HepG2 (cell line): ENCODE measurements at regions not wholly inside any gene's neighbourhood (a gene's known extent, or its start where the extent isn't known, plus 50 kb on each side); places are given as distances from the start of the nearest gene placed in this dataset.

Experiments used
- ATAC-seq: fragments of 200-7000 bp; cut with Tn5 transposase; 3 replicates; pipeline ENCODE4 v1.9.1; 2020; ENCODE audit warnings: mild to moderate bottlenecking, moderate library complexity
- BruUV-seq: library from RNA; stranded (reverse); fragments of 400-500 nt; replicated peaks from 2 replicates; lab custom pipeline; 2021; lab: Mats Ljungman, UMichigan
- CTCF ChIA-PET: fragments of 300-600 bp; formaldehyde crosslinking; extraction: SDS; loops from one replicate; lab custom pipeline; 2021; ENCODE audit warnings: low total read pairs, inconsistent platforms, low intra/inter-chr PET ratio; lab: Yijun Ruan, JAX
- POLR2A ChIA-PET: fragments of 350-600 bp; sonication (Branson Sonifier 250); formaldehyde crosslinking; loops from one replicate; lab custom pipeline; 2020; ENCODE audit warnings: antibody characterized with exemption, inconsistent platforms; lab: Yijun Ruan, JAX
- DNase-seq: peaks from one replicate; pipeline ENCODE4 v3.0.0-alpha.2; 2015; ENCODE audit warnings: low spot score
- FAIRE-seq: peaks from 3 replicates; lab custom pipeline; 2011; peaks lifted over from hg19 to GRCh38; lab: Jason Lieb, UNC
- H2AFZ ChIP-seq: one replicate; pipeline ENCODE4 v1.6.1; 2011; ENCODE audit warnings: low read length, inconsistent platforms
- H3K27ac ChIP-seq: fragments of 300-600 bp; 3 replicates; pipeline ENCODE4 v1.8.0; 2011; ENCODE audit warnings: mixed run types, mild to moderate bottlenecking, mixed read lengths, low read length, inconsistent platforms; ENCODE audit not compliant: insufficient read depth; ENCODE audit errors: extremely low read length
- H3K27me3 ChIP-seq, 2 experiments: fragments of 200-600 bp in 1 of 2; 2 replicates in 1 of 2; 3 replicates in 1 of 2; pipeline versions ENCODE4 v1.6.0 to v1.8.0; 2011; ENCODE audit warnings: low read length in 2 of 2, mild to moderate bottlenecking in 2 of 2, moderate library complexity in 2 of 2, inconsistent platforms in 1 of 2; ENCODE audit not compliant: insufficient read depth in 2 of 2, control insufficient read depth in 1 of 2
- H3K36me3 ChIP-seq, 2 experiments: fragments of 200-600 bp in 1 of 2; replicated peaks in 1 of 2; 2 replicates in 1 of 2; 3 replicates in 1 of 2; pipeline versions ENCODE4 v1.5.1 to v1.8.0; 2011; ENCODE audit warnings: low read length in 2 of 2, inconsistent platforms in 1 of 2; ENCODE audit not compliant: insufficient read depth in 2 of 2, control insufficient read depth in 1 of 2
- H3K4me1 ChIP-seq: 2 replicates; pipeline ENCODE4 v1.5.1; 2012; ENCODE audit warnings: low read length, inconsistent platforms; ENCODE audit not compliant: insufficient read depth
- H3K4me2 ChIP-seq: 2 replicates; pipeline ENCODE4 v1.6.0; 2011; ENCODE audit warnings: low read depth, low read length, inconsistent platforms
- H3K4me3 ChIP-seq, 3 experiments: fragments of 200-600 bp in 1 of 3; sonication (generic), shearing (Covaris generic) in 1 of 3; replicated peaks in 1 of 3; 2 replicates each; pipeline ENCODE4 v1.5.1; 2011 to 2016; ENCODE audit warnings: low read length in 3 of 3, inconsistent platforms in 2 of 3, low read depth in 2 of 3, mild to moderate bottlenecking in 2 of 3, control low read depth in 1 of 3, mixed read lengths in 1 of 3; ENCODE audit not compliant: insufficient read depth in 1 of 3
- H3K79me2 ChIP-seq: one replicate; pipeline ENCODE4 v1.6.1; 2011; ENCODE audit warnings: low read length, inconsistent platforms; ENCODE audit not compliant: insufficient read depth
- H3K9ac ChIP-seq: 2 replicates; pipeline ENCODE4 v1.6.0; 2011; ENCODE audit warnings: mild to moderate bottlenecking, low read depth, low read length, inconsistent platforms; ENCODE audit not compliant: insufficient read depth
- H3K9me3 ChIP-seq: 2 replicates; pipeline ENCODE4 v1.5.1; 2012; ENCODE audit warnings: mild to moderate bottlenecking, low read length
- H4K20me1 ChIP-seq: 2 replicates; pipeline ENCODE4 v1.6.0; 2011; ENCODE audit warnings: inconsistent platforms, mild to moderate bottlenecking, low read length, moderate library complexity; ENCODE audit not compliant: insufficient read depth
- NFRKB ChIP-seq: fragments of 450-650 bp; IDR thresholded peaks from 2 replicates; pipeline ENCODE4 v1.6.1; 2017
- SP4 ChIP-seq: sonication (generic); formaldehyde crosslinking; IDR thresholded peaks from 2 replicates; pipeline ENCODE4 v1.8.1; 2023; ENCODE audit warnings: mild to moderate bottlenecking, missing genetic modification reagents
- ZBTB3 ChIP-seq: sonication (generic); formaldehyde crosslinking; IDR thresholded peaks from 2 replicates; pipeline ENCODE4 v1.4.0; 2020; ENCODE audit warnings: low read depth, mild to moderate bottlenecking, moderate library complexity, missing genetic modification reagents, borderline replicate concordance
- ZFP62 ChIP-seq: sonication (generic); formaldehyde crosslinking; IDR thresholded peaks from 2 replicates; pipeline ENCODE4 v1.4.0; 2020; ENCODE audit warnings: missing genetic modification reagents
- ZNF281 ChIP-seq: sonication (generic); formaldehyde crosslinking; IDR thresholded peaks from 2 replicates; pipeline ENCODE4 v1.4.0; 2020; ENCODE audit warnings: missing genetic modification reagents, borderline replicate concordance
- ZNF703 ChIP-seq: sonication (generic); formaldehyde crosslinking; IDR thresholded peaks from 2 replicates; pipeline ENCODE4 v1.5.1; 2020; ENCODE audit warnings: missing genetic modification reagents, mild to moderate bottlenecking, moderate library complexity, borderline replicate concordance
- ZNF839 ChIP-seq: sonication (generic); formaldehyde crosslinking; IDR thresholded peaks from 2 replicates; pipeline ENCODE4 v1.4.0; 2020; ENCODE audit warnings: missing genetic modification reagents, mild to moderate bottlenecking, borderline replicate concordance
- ZXDC ChIP-seq: sonication (generic); formaldehyde crosslinking; IDR thresholded peaks from 2 replicates; pipeline ENCODE4 v1.5.0; 2020; ENCODE audit warnings: mild to moderate bottlenecking, missing genetic modification reagents
- WGBS: methylation state at CpG from one replicate; pipeline ENCODE4 v1.1.6; 2017; ENCODE audit warnings: low lambda C conversion rate; 5-methylcytosine and 5-hydroxymethylcytosine counted together
- in situ Hi-C: cut with HindIII; loops from 2 replicates; pipeline ENCODE4 v1.10.0; 2017; ENCODE audit warnings: low pct_unique_long_range_greater_than_20kb; ENCODE audit not compliant: extremely low pct_ligation_motif_present
- intact Hi-C: fragments of 100-400 bp; cut with micrococcal nuclease; formaldehyde crosslinking; loops from one replicate; pipeline ENCODE4 v1.10.0; 2022; ENCODE audit not compliant: unreplicated experiment
- TF ChIP-seq, protein P1 (sequence below): sonication (generic); formaldehyde crosslinking; IDR thresholded peaks from 2 replicates; pipeline ENCODE4 v1.4.0; 2020; ENCODE audit warnings: missing genetic modification reagents, mild to moderate bottlenecking, borderline replicate concordance
- TF ChIP-seq, protein P2 (sequence below): sonication (generic); formaldehyde crosslinking; IDR thresholded peaks from 2 replicates; pipeline ENCODE4 v1.5.0; 2020; ENCODE audit warnings: missing genetic modification reagents, mild to moderate bottlenecking, borderline replicate concordance

DNA sequence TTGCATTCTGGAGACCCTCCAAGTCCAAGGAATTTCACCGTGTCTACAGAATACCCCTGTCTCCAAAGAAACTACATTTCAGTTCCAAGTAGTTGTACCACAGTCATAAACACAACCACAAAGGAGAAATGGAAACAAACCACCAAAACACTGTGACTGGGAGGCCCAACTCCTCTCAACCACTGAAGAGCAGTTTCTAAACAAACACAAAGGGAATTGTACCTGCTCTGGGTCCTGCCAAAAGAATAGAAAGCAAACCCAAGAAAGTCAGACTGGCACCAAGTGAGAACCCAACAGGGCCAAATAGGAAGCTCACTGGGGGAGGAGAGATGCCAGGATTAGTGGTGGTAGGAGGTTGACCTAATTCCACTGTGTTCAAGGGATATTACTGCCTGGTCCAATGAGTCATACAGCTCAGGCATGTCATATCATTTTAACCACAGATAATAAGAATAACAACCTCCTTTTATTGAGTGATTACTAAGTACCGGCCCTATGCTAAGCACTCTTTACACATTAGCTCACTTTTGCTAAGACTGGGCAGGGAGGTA lies 123.9 kb upstream of the PPP2R5A start:
- POLR2A ChIA-PET: no interaction called here
- Histone ChIP-seq H3K79me2 (no peaks in the 10 kb centered on the region), H3K4me2 (no peak overlapping the region), H3K4me3 (no peak overlapping the region), H3K36me3 (no peaks in the 10 kb centered on the region), H4K20me1 (no peaks in the 10 kb centered on the region), H2AFZ (no peak overlapping the region), H3K9ac (no peak overlapping the region), H3K27ac (no peak overlapping the region), H3K9me3 (no peaks in the 10 kb centered on the region), H3K4me1 (peaks cover 22% of the 10 kb centered on the region), H3K27me3 (no peaks in the 10 kb centered on the region)
- in situ Hi-C loops (no loop called here), intact Hi-C loops (no loop called here)
- WGBS: 63% methylated on average over 2 of the region's 2 CpGs
- no TSS peak for BruUV-seq
- DNase-seq (no peak), FAIRE-seq (no peak), ATAC-seq (no peak)
- CTCF ChIA-PET: no interaction called here
- TF ChIP-seq ZNF703 (CRISPR knock-in tag): no peak
- no peak for TF ChIP-seq ZXDC (CRISPR knock-in tag)
- TF ChIP-seq ZNF839 (CRISPR knock-in tag): no peak
- TF ChIP-seq NFRKB: no peak
- TF ChIP-seq SP4 (CRISPR knock-in tag): no peak
- TF ChIP-seq, protein P1, sequence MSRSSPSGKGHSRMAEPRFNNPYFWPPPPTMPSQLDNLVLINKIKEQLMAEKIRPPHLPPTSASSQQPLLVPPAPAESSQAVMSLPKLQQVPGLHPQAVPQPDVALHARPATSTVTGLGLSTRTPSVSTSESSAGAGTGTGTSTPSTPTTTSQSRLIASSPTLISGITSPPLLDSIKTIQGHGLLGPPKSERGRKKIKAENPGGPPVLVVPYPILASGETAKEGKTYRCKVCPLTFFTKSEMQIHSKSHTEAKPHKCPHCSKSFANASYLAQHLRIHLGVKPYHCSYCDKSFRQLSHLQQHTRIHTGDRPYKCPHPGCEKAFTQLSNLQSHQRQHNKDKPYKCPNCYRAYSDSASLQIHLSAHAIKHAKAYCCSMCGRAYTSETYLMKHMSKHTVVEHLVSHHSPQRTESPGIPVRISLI (CRISPR knock-in tag): no peak
- no peak for TF ChIP-seq ZBTB3 (CRISPR knock-in tag)
- no peak for TF ChIP-seq ZNF281 (CRISPR knock-in tag)
- TF ChIP-seq, protein P2, sequence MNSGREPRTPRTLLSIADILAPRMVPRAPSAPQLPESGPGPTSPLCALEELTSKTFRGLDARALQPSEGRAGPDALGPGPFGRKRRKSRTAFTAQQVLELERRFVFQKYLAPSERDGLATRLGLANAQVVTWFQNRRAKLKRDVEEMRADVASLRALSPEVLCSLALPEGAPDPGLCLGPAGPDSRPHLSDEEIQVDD (CRISPR knock-in tag): no peak
- TF ChIP-seq ZFP62 (CRISPR knock-in tag): no peak
